ENCODE measurements at regions not wholly inside any gene's neighbourhood (a gene's known extent, or its start where the extent isn't known, plus 50 kb on each side); places are given as distances from the start of the nearest gene placed in this dataset.

DNA sequence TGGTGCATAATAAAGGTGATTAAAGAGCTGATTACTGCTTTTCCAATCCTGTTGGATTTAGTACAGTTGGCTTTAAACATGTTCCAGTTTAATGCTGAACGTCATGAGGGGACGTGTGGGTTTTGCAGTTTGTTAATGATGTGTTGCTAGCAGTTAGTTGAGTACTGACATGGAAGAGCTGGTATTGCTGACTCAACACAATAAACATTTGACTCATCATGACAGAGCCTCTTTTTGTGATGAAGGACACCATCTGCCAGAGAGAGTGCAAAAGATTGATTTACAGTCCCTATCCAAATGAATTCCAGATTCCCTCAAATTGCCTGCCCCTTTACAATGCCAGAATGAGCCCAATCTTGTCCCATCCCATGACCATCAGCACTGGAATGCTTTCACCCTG lies 346.2 kb upstream of the PRICKLE1 start:
- Histone ChIP-seq H3K27me3 (no peaks in the 10 kb centered on the region), H3K4me3 (no peak overlapping the region), H3K27ac (no peak overlapping the region), H3K9me3 (replicated peaks in 1 of 3) (no peaks in the 10 kb centered on the region), H3K36me3 (replicated peaks in 1 of 2) (no peaks in the 10 kb centered on the region), H3K4me1 (replicated peaks in 1 of 2) (no peaks in the 10 kb centered on the region)
- intact Hi-C loops (cut with DNase I) = no loop called here
- 56 to 65% (median 60%) methylated on average over 2 of the region's 2 CpGs for WGBS, 4 donors
- no peak for TF ChIP-seq POLR2A (IDR thresholded peaks at IDR 0.05)
- TF ChIP-seq, protein P1, sequence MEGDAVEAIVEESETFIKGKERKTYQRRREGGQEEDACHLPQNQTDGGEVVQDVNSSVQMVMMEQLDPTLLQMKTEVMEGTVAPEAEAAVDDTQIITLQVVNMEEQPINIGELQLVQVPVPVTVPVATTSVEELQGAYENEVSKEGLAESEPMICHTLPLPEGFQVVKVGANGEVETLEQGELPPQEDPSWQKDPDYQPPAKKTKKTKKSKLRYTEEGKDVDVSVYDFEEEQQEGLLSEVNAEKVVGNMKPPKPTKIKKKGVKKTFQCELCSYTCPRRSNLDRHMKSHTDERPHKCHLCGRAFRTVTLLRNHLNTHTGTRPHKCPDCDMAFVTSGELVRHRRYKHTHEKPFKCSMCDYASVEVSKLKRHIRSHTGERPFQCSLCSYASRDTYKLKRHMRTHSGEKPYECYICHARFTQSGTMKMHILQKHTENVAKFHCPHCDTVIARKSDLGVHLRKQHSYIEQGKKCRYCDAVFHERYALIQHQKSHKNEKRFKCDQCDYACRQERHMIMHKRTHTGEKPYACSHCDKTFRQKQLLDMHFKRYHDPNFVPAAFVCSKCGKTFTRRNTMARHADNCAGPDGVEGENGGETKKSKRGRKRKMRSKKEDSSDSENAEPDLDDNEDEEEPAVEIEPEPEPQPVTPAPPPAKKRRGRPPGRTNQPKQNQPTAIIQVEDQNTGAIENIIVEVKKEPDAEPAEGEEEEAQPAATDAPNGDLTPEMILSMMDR (IDR thresholded peaks at IDR 0.05) = no peak
- no peak for DNase-seq

DNA sequence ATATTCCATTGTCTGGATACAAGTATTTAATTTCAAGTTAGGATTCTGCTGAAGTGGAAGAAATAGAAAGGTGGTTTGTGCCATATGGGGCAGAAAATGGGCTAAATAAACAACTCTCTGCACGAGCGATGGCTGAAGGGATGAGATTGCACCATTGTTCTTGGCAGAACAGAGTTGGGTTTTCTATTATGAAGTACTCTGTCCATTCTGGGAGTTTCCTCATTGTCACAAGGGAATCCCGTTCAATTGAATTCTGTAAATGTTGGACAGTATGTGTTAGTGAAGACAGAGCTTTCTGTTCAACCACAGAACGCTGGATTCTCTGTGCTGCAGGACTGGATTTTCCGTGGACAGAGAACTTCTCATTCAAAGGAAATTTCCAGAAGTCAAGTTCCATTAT lies 345.5 kb upstream of the PRICKLE1 start:
- DNase-seq = no peak
- TF ChIP-seq, protein P1 (IDR thresholded peaks at IDR 0.05) = no peak
- no peak for TF ChIP-seq POLR2A (IDR thresholded peaks at IDR 0.05)
- 58 to 74% (median 69%) methylated on average over 5 of the region's 5 CpGs for WGBS, 4 donors
- H3K4me1 ChIP-seq (replicated peaks in 1 of 2) = no peaks in the 10 kb centered on the region
- intact Hi-C loops (cut with DNase I) = no loop called here
- no peaks in the 10 kb centered on the region for H3K9me3 ChIP-seq (replicated peaks in 1 of 3)
- H3K4me3 ChIP-seq = no peak overlapping the region
- no peaks in the 10 kb centered on the region for H3K36me3 ChIP-seq (replicated peaks in 1 of 2)
- H3K27ac ChIP-seq = no peak overlapping the region
- no peaks in the 10 kb centered on the region for H3K27me3 ChIP-seq

DNA sequence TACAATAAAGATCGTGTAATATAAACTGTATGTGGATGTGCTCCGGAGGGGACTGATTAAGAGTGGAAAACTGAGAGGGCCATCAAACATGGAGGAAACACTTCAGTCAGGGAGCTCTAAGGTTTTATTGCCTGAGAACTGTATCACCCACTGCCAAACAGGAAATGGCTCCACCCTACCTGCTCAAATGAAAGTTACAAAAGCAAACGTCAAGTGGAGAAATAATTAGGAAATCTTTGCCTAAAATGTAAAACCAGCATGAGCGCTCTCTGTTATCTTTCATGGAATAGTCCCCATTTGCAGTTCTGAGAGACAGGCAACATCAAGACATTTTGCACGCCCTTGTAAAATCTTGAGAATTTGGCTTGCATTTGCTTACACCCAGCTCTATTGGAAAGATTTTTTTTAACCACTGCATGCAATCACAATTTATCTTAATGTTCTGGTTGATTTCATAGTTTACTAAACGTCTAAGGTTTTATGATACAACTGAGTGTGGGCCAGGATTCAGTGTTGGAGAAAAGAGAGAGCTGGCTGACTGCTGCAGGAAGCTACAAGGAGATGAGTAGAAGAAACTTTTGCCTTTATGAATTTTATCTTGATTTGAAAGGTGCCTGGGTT lies 344.0 kb upstream of the PRICKLE1 start:
- no peak for TF ChIP-seq POLR2A (IDR thresholded peaks at IDR 0.05)
- TF ChIP-seq, protein P1 (IDR thresholded peaks at IDR 0.05) = no peak
- H3K27ac ChIP-seq = no peak overlapping the region
- no peaks in the 10 kb centered on the region for H3K36me3 ChIP-seq (replicated peaks in 1 of 2)
- WGBS, 4 donors = 61 to 69% (median 64%) methylated on average over 6 of the region's 6 CpGs
- no peak overlapping the region for H3K4me3 ChIP-seq
- no peaks in the 10 kb centered on the region for H3K4me1 ChIP-seq (replicated peaks in 1 of 2)
- no peaks in the 10 kb centered on the region for H3K9me3 ChIP-seq (replicated peaks in 1 of 3)
- DNase-seq = no peak
- no peaks in the 10 kb centered on the region for H3K27me3 ChIP-seq
- intact Hi-C loops (cut with DNase I) = no loop called here

DNA sequence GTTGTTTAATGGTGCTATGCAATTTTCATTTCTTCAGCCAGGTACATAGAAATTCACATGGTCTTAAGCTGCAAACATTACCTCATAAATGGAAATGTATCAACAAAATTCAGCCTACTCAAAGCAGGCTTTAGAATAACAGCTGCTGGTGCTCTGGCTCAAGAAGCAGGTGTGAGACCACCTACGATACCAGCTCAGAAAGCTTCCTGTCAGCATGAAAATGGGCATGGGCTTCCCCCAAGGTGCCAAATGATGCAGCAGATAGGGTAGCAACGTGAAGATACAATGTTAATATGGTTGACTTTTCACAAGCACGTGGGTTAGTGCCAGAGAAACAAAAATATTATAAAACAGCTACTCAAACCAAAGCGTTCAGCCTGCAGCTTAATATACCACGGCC lies 343.4 kb upstream of the PRICKLE1 start:
- DNase-seq = no peak
- H3K9me3 ChIP-seq (replicated peaks in 1 of 3) = no peaks in the 10 kb centered on the region
- no peaks in the 10 kb centered on the region for H3K4me1 ChIP-seq (replicated peaks in 1 of 2)
- intact Hi-C loops (cut with DNase I) = no loop called here
- H3K4me3 ChIP-seq = no peak overlapping the region
- no peak for TF ChIP-seq POLR2A (IDR thresholded peaks at IDR 0.05)
- TF ChIP-seq, protein P1 (IDR thresholded peaks at IDR 0.05) = no peak
- H3K27ac ChIP-seq = no peak overlapping the region
- H3K36me3 ChIP-seq (replicated peaks in 1 of 2) = no peaks in the 10 kb centered on the region
- 59 to 74% (median 68%) methylated on average over 5 of the region's 5 CpGs for WGBS, 4 donors
- no peaks in the 10 kb centered on the region for H3K27me3 ChIP-seq

Data from adrenal gland (tissue), 9 donors.